ENCODE measurements at regions not wholly inside any gene's neighbourhood (a gene's known extent, or its start where the extent isn't known, plus 50 kb on each side); places are given as distances from the start of the nearest gene placed in this dataset.
"Not testable (repeated sequence)": the region's sequence is repeated elsewhere in the genome, so short reads cannot be mapped to it uniquely, and the experiment has no call there.

- not testable (repeated sequence) for DNase-seq (ENCODE audit: low read depth)
These were observed 242.7 kb upstream of the FOXF1 start for GRCh38 chr16:86267657-86268056.

DNA sequence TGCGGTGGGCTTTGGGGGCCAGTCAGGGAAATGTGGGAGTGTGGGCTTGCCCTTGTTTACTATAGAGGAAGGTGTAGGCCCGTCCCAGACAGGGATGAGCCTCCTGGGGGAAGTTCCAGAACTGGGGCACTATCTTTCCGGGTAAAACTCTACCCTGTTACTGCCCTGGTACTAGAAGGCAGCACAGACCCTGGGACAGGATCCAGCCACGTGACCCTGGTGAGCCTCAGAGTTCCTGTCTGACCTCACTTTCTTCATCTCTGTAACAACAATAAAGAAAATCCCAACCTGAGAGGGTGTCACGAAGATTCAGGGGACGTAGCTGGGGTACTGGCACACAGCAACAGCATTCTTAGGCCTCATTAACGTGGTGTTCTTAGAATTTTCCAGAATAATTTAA is 239.6 kb upstream of the FOXF1 start:
- DNase-seq (ENCODE audit: low read depth) = no peak

DNA sequence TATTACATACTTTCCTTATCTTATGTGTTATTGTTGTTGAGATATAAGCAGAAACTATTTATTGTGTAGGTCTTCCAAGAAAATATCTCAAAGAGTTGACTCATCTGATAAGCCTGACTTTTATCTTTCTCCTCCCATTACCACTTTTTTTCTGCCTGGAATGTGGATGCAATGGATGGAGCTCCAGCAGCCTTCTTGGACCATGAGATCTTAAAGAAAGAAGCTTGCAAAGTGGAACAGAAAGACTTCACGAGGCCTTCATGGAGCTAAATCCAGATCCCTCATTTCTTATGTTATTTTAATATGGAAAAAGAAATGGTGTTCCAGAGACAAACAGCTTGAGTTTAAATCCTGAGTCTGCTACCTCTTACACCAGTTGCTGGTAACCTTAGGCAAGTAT is 237.6 kb upstream of the FOXF1 start:
- no peak for DNase-seq (ENCODE audit: low read depth)

GRCh38 chr16:86277221-86277620 is 233.1 kb upstream of the FOXF1 start:
- no peak for DNase-seq (ENCODE audit: low read depth)

DNA sequence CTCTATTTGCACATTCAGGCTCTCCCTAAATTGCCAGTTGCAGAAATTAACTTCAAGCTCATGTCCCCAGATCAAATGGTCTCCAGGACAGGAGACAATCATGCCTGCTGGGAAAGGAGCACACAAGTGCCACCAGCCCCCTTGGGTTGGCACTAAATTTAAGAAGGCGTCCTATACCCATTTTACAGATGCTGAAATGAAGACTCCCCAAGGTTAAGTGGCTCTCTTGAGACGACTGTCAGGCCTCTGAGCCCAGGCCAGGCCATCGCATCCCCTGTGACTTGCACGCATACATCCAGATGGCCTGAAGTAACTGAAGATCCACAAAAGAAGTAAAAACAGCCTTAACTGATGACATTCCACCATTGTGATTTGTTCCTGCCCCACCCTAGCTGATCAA is 232.5 kb upstream of the FOXF1 start:
- not testable (repeated sequence) for DNase-seq (ENCODE audit: low read depth)

GRCh38 chr16:86281421-86281820 is 228.9 kb upstream of the FOXF1 start:
- DNase-seq (ENCODE audit: low read depth) = no peak

- no peak for DNase-seq (ENCODE audit: low read depth)
These were observed 226.4 kb upstream of the FOXF1 start for GRCh38 chr16:86283944-86284343.

- no peak for DNase-seq (ENCODE audit: low read depth)
These were observed 224.9 kb upstream of the FOXF1 start for GRCh38 chr16:86285421-86285820.

GRCh38 chr16:86285938-86286921 is 224.1 kb upstream of the FOXF1 start:
- DNase-seq (ENCODE audit: low read depth) = no peak

GRCh38 chr16:86286991-86287663 is 223.2 kb upstream of the FOXF1 start:
- DNase-seq (ENCODE audit: low read depth) = no peak

GRCh38 chr16:86287664-86288201 is 222.6 kb upstream of the FOXF1 start:
- DNase-seq (ENCODE audit: low read depth) = no peak

DNA sequence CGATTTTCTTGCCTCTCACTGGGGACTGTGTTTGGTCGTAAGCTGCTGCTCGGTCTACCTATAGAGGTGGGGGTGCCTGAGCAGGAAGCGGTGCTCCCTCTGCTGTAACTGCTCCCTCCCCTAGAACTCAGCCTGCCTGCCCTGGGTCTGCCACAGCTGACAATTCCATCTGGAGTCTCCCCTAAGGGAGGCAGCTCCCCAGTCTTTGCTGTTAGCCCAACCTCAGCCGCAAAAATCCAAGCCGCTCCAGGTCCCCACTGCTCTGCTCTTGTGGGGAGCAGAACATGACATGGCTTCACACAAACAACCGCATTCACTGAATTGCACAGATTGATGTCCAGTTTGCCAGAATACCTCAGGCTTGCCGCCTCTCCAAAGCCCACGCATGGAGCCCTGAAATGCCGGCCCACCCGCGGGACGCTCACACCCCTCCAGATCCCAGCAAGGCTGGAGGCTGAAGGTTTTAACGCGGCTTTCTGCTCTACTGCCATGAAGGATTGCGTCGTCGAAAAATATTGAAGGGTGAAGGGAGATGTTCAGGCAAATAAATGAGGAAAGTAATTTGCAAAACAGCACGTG is 221.5 kb upstream of the FOXF1 start:
- DNase-seq (ENCODE audit: low read depth) = no peak

- DNase-seq (ENCODE audit: low read depth) = no peak
These were observed 221.0 kb upstream of the FOXF1 start for GRCh38 chr16:86289304-86289703.

- DNase-seq (ENCODE audit: low read depth) = no peak
These were observed 220.4 kb upstream of the FOXF1 start for GRCh38 chr16:86289907-86290306.

DNA sequence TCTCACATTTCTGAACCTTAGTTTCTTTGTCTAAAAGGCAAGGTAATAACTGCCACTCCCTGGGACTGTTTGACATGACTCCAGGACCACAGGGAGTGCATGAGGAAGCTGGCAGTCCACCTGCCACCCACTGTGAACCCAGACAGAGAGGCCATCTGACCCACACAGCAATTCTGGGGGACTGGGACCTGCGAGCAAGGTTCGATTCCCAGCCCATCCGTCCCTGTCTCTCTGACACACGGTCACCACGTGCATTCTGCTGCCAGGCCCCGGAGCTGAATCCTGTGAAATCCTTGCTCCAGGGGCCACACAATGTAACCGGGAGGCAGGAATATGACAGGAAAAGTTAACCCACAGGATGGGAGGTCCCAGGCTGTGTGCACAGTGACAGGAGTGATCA is 218.8 kb upstream of the FOXF1 start:
- DNase-seq (ENCODE audit: low read depth) = no peak

DNA sequence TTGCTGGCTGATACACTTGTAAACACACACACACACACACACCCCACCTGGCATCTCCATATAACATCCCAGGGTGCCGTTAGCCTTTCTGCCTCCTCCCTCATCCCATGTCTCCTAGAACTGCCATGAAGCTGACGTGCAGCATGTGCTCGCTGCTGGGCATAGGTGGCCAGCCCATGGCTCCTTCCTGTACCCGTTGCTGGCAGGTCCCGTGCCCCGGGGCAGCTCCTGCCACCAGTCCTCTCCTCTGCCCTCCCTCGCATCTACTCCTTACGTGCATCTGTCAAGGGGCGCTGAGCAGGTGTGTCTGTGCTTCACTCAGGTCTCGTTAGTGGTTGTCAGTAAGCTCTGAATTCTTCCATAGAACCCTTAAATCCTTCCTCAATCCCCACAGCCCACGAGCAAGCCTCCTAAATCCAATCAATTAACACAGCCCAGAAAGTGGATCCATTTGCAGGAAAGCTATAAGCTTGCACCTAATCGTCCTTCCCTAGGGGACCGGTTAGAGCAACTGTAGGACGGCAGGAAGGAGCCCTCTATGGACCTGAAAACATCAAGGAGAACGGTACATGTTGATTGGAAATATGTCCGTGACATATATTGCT is 218.1 kb upstream of the FOXF1 start:
- DNase-seq (ENCODE audit: low read depth) = no peak

- no peak for DNase-seq (ENCODE audit: low read depth)
These were observed 217.4 kb upstream of the FOXF1 start for GRCh38 chr16:86292942-86293341.

- DNase-seq (ENCODE audit: low read depth) = no peak
These were observed 216.4 kb upstream of the FOXF1 start for GRCh38 chr16:86293906-86294305.

DNA sequence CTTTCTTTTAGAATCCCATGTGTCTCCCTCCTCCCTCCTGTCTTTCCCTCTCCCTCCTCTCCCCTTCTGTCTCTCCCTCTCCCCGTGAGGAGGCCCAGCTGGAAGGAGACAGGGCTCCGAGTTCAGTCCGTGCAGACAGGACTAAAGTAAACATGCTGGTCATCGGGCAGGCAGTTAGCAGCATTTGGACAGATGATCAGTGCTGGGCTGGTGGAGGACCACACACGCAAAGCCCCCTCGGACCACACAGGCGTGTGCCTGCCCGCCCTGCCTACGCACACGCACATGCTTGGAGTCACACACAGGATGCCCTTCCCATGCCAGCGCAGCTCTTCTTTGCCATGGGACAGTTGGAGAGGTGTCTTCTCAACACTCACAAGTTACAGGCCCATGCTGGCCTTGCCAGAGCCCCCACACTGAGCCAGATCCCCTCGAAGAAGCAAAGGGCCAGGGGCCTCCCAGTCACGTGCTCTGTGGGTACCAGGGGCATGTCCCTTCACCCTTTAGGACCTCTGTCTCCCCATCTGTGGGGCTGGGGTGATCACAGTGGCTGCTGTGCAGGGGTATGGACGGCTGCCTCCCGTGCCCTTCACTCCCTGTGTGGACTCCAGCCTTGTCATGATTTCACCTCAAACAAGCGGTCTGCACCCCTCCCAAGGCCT is 215.7 kb upstream of the FOXF1 start:
- no peak for DNase-seq (ENCODE audit: low read depth)

DNA sequence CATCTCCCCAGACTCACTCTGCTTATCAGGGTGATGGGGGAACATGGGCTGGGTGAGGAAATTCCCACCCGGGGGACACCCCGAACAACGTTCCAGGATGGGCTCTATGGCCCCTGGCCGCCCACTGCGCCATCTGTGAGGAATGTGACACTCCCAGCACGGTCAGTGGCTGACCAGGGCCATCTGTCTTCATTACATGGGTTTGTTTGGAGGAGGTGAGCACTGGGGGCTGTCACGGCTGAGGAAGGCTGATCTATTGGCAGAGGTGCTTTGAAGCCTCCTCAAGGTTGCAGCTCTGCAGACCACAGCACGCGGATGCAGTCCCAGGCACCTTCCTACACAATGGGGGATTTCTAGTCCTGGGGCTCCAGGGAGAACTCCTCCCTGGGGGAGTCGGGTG is 214.1 kb upstream of the FOXF1 start:
- no peak for DNase-seq (ENCODE audit: low read depth)

DNA sequence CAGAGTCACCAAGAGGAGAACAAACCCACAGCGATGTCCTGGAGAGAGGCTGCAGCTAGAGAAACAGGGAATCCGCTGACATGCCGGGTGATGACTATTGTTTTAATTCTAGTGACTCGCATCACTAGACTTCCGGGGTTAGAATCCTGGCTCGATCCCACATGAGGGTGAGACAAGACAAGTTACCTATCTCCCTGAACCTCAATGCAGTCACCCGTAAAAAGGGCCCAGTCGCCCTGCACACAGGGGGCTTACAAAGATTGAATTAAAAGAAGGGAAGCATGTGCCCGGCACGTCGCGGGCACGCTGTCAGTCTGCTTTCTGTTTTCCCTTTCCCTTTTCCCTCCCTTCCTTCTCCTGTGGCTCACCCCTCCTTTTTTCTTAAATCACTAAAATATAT is 212.9 kb upstream of the FOXF1 start:
- no peak for DNase-seq (ENCODE audit: low read depth)
